ENCODE measurements at regions not wholly inside any gene's neighbourhood (a gene's known extent, or its start where the extent isn't known, plus 50 kb on each side); places are given as distances from the start of the nearest gene placed in this dataset.
"Not testable (repeated sequence)": the region's sequence is repeated elsewhere in the genome, so short reads cannot be mapped to it uniquely, and the experiment has no call there.

DNA sequence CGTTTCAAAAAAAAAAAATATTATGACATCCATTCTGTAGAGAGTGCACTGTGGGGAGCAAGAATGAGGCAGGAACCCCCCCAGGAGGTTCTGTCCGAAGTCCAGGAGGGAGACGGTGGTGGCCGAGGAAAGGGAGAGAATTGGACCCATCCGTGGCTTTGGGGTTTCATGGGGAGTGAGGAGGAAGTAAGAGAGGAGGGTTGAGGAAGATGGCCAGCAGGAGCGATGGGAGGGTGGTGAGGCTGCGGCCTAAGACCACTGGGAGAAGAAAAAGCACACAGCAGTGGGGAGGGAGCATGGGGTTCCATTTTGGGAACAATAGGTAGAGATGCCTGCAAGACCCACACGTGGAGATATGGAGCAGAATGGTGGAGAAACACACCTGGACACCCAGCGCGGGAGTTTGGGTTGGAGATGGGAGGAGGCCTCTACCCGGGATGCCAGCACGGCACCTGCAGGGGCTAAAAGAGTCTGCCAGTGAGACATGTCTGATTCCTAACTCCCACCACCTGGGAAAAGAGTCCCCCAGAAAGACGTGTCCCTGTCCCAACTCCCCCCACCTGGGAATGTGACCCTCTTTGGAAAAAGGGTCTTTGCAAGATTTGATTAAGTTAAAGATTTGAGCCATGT is 72.5 kb upstream of the SHANK2 start:
- 86% methylated on average over 7 of the region's 13 CpGs for WGBS (ENCODE audit: insufficient coverage, low lambda C conversion rate)
- Histone ChIP-seq H3K27ac (ENCODE audit: low read length) (no peak overlapping the region), H3K4me1 (ENCODE audit: control insufficient read depth, insufficient read depth, low read length) (no peaks in the 10 kb centered on the region), H3K9me3 (ENCODE audit: control insufficient read depth, low read depth, low read length) (no peaks in the 10 kb centered on the region), H3K4me3 (ENCODE audit: low read length) (no peak overlapping the region), H3K36me3 (ENCODE audit: control insufficient read depth, insufficient read depth, low read length) (no peaks in the 10 kb centered on the region), H3K27me3 (ENCODE audit: control insufficient read depth, insufficient read depth, low read length) (no peaks in the 10 kb centered on the region)
- DNase-seq = no peak

DNA sequence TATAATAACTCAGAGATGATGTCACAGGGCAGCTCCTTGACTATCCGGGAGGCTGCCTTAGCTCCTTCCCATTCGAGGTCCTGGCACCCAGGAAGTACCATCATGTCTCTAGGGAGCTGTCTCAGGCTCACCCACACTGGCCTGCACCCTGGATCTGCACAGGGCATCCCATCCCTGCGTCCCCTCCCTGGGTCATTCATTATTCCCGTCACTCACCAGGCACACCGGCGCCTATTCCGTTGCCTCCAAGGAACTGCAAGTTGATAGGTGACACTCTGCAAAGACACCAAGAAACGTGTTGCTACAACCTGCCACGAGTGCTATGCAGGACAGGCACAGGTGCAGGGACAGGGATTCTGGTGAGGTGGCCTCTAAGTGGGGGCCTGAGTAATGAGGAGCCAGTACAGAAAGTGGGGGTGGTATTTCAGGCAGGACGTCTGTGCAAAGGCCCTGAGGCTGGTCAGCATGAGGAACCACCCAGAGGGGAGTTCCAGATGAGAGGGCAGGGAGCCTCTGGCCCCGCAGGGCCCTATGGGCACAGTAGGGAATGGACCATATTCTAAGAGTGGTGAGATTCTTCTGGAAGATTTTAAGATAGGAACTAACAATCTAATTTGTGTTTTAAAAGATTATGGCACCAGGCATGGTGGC is 71.6 kb upstream of the SHANK2 start:
- no peak for DNase-seq
- Histone ChIP-seq H3K4me1 (ENCODE audit: control insufficient read depth, insufficient read depth, low read length) (no peaks in the 10 kb centered on the region), H3K4me3 (ENCODE audit: low read length) (no peak overlapping the region), H3K27ac (ENCODE audit: low read length) (no peak overlapping the region), H3K27me3 (ENCODE audit: control insufficient read depth, insufficient read depth, low read length) (no peaks in the 10 kb centered on the region), H3K9me3 (ENCODE audit: control insufficient read depth, low read depth, low read length) (no peaks in the 10 kb centered on the region), H3K36me3 (ENCODE audit: control insufficient read depth, insufficient read depth, low read length) (no peaks in the 10 kb centered on the region)
- WGBS (ENCODE audit: insufficient coverage, low lambda C conversion rate) = no CpG with 5 or more reads among the region's 11 CpGs

DNA sequence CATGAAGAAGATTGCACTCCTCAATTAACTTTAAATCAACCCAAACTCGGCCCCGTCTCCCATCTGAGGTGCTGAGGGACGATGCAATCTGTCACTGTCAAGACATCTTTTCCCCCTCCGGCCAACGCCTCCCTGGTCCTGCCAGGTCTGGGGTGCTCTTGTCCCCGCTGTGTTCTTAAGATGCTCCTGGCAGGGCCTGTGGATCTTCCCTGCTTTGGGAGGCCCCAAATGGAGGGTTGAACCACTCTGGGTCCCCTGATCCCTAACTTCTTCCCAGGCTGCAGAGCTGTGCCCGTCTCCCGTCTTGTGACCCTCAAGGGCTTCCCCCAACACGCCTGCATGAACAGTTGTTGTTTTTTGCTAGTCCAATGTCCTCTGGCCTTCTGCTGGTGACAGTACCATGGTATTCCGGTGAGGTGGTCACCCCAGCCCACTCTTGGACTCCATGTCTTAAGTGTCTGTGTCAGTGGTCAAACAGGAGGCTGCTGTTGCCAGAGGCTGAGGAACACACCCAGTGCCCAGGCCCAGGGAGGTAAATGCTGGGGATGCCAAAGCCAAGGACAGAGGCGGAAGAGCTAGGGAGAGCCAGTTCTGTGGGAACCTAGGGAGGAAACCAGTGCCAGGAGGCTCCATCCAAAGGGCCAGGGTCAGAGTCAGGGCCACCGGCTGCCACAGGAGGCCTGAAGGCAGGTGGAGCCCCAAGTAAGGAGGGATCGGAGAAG is 70.6 kb upstream of the SHANK2 start:
- Histone ChIP-seq H3K36me3 (ENCODE audit: control insufficient read depth, insufficient read depth, low read length) (no peaks in the 10 kb centered on the region), H3K27ac (ENCODE audit: low read length) (no peak overlapping the region), H3K9me3 (ENCODE audit: control insufficient read depth, low read depth, low read length) (no peaks in the 10 kb centered on the region), H3K4me3 (ENCODE audit: low read length) (no peak overlapping the region), H3K27me3 (ENCODE audit: control insufficient read depth, insufficient read depth, low read length) (no peaks in the 10 kb centered on the region), H3K4me1 (ENCODE audit: control insufficient read depth, insufficient read depth, low read length) (no peaks in the 10 kb centered on the region)
- WGBS (ENCODE audit: insufficient coverage, low lambda C conversion rate) = no CpG with 5 or more reads among the region's 13 CpGs
- no peak for DNase-seq

DNA sequence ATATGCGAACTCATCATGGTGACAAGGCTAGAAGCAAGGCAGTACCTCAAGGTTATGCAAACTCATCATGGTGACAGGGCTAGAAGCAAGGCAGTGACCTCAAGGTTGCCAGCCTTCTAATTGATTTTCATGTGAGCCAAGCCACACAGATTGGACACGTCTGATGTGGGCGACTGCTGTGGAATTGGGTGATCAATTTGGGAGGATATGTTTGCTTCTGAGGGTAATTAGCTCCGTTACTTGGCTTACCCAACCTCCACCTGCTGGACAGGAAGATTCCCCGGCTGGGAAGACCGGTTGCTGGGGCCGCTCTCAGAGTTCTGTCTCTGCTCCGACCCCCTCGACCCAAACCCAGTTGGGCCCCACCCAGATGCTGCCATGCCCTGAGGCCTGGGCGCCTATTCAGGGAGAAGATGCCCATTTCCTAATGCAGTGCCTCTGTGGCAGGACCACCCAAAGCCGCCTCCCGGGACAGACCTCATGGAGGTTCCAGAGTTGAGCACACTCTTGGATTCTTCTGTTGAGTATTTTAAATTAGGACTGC is 69.9 kb upstream of the SHANK2 start:
- Histone ChIP-seq H3K4me3 (ENCODE audit: low read length) (no peak overlapping the region), H3K27ac (ENCODE audit: low read length) (no peak overlapping the region), H3K36me3 (ENCODE audit: control insufficient read depth, insufficient read depth, low read length) (no peaks in the 10 kb centered on the region), H3K27me3 (ENCODE audit: control insufficient read depth, insufficient read depth, low read length) (no peaks in the 10 kb centered on the region), H3K9me3 (ENCODE audit: control insufficient read depth, low read depth, low read length) (no peaks in the 10 kb centered on the region), H3K4me1 (ENCODE audit: control insufficient read depth, insufficient read depth, low read length) (no peaks in the 10 kb centered on the region)
- DNase-seq = no peak
- no CpG with 5 or more reads among the region's 12 CpGs for WGBS (ENCODE audit: insufficient coverage, low lambda C conversion rate)

DNA sequence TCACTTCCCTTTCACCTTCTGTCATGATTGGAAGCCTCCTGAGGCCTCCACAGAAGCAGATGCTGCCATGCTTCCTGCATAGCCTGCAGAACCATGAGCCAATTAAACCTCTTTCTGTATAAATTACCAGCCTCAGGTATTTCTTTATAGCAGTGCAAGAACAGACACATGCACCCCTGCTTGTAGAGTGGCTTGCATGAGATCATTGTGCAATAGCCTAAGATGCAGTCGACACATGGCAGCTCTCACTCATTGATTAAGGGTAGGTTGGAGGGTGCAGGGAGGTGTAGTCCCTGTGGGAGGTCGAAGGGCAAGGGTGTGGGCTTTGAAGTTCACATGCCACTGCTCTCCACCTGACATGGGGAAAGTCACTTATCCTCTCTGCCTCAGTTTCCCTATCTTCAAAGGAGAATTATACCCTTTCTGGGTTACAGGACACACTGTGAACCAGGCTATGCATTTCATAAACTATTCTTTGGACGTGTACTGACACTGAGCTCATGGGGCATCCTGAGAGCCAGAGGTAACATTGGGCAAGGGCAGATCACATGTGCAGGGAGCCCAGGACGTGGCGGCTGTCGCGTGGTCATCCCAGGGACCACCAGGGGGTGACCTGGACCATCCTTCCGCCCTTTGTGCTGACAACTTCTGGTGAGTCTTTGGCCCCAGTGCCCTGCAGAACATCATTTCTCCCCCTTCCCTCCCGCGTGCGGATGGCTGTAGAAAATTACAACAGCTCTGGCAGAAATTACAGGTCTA is 69.2 kb upstream of the SHANK2 start:
- peaks cover 6% of the 10 kb centered on the region for H3K9me3 ChIP-seq (ENCODE audit: control insufficient read depth, low read depth, low read length)
- no peak overlapping the region for H3K4me3 ChIP-seq (ENCODE audit: low read length)
- no peaks in the 10 kb centered on the region for H3K27me3 ChIP-seq (ENCODE audit: control insufficient read depth, insufficient read depth, low read length)
- 90% methylated on average over 2 of the region's 11 CpGs for WGBS (ENCODE audit: insufficient coverage, low lambda C conversion rate)
- H3K27ac ChIP-seq (ENCODE audit: low read length) = no peak overlapping the region
- H3K4me1 ChIP-seq (ENCODE audit: control insufficient read depth, insufficient read depth, low read length) = no peaks in the 10 kb centered on the region
- no peaks in the 10 kb centered on the region for H3K36me3 ChIP-seq (ENCODE audit: control insufficient read depth, insufficient read depth, low read length)
- DNase-seq = no peak

DNA sequence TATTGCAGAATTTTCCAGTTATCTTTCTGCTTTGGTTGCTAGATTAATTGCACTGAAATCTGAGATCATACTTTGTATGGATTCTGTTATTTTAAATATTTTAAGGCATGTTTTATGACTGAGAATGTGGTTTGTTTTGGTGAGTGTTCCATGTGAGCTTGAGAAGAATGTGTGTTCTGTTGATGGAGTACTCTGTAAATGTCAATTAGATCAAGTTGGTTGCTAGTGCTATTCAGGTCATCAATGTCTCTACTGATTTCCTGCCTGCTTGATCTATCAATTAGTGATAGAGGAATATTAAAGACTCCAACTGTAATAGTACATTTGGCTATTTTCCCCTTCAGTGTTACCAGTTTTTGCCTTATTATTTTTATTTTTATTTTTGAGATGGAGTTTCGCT is 64.3 kb upstream of the SHANK2 start:
- no peak overlapping the region for H3K4me3 ChIP-seq (ENCODE audit: low read length)
- H3K9me3 ChIP-seq (ENCODE audit: control insufficient read depth, low read depth, low read length) = peaks cover 10% of the 10 kb centered on the region
- peaks cover 3% of the 10 kb centered on the region for H3K4me1 ChIP-seq (ENCODE audit: control insufficient read depth, insufficient read depth, low read length)
- no peaks in the 10 kb centered on the region for H3K36me3 ChIP-seq (ENCODE audit: control insufficient read depth, insufficient read depth, low read length)
- WGBS (ENCODE audit: insufficient coverage, low lambda C conversion rate) = no CpG with 5 or more reads among the region's 1 CpG
- no peaks in the 10 kb centered on the region for H3K27me3 ChIP-seq (ENCODE audit: control insufficient read depth, insufficient read depth, low read length)
- H3K27ac ChIP-seq (ENCODE audit: low read length) = no peak overlapping the region
- no peak for DNase-seq

DNA sequence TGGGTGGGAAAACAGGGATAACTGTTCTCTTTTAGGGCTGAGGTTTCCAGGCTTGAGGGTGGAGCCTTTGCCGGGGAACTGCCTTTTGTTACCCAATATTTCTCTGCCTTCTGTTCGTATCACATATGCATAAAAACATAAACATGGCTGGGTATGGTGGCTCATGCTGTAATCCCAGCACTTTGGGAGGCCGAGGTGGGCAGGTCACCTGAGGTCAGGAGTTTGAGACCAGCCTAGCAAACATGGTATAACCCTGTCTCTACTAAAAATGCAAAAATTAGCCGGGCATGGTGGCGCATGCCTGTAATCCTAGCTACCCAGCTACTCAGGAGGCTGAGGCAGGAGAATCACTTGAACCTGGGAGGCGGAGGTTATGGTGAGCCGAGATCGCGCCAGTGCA is 60.2 kb upstream of the SHANK2 start:
- H3K9me3 ChIP-seq (ENCODE audit: control insufficient read depth, low read depth, low read length) = peaks cover 10% of the 10 kb centered on the region
- not testable (repeated sequence) for H3K4me3 ChIP-seq (ENCODE audit: low read length); H3K27me3 ChIP-seq (ENCODE audit: control insufficient read depth, insufficient read depth, low read length); H3K27ac ChIP-seq (ENCODE audit: low read length); H3K4me1 ChIP-seq (ENCODE audit: control insufficient read depth, insufficient read depth, low read length); H3K36me3 ChIP-seq (ENCODE audit: control insufficient read depth, insufficient read depth, low read length); DNase-seq
- no CpG with 5 or more reads among the region's 9 CpGs for WGBS (ENCODE audit: insufficient coverage, low lambda C conversion rate)

DNA sequence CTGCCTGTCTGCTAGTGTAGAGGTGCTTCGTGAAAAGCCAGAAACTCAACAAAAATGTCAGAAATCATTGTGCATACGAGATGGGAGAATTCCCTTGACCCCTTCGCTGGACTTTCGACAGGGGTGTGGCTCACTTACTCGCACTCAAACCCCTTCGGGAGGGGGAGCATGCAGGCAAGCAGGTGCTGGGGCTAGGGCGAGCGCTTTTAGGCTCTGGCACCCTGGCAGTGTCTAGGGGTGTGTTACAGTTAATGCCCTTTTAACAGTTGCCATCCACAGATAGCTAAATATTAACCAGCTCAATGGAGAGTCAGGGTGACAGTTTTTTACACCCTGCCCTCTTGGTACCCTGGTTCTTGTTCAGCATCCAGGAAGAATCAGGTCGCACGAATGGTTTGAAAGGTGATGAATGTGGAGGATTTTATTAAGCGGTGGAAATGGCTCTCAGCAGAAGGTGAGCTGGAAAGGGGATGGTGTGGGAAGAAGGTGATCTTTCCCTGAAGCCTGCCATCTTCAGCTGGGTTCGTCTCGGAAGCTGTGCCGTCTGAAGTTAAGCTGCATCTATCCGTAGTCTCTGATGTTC is 59.6 kb upstream of the SHANK2 start:
- Histone ChIP-seq H3K9me3 (ENCODE audit: control insufficient read depth, low read depth, low read length) (peaks cover 8% of the 10 kb centered on the region), H3K4me3 (ENCODE audit: low read length) (no peak overlapping the region), H3K4me1 (ENCODE audit: control insufficient read depth, insufficient read depth, low read length) (peaks cover 7% of the 10 kb centered on the region), H3K27ac (ENCODE audit: low read length) (no peak overlapping the region), H3K27me3 (ENCODE audit: control insufficient read depth, insufficient read depth, low read length) (no peaks in the 10 kb centered on the region), H3K36me3 (ENCODE audit: control insufficient read depth, insufficient read depth, low read length) (no peaks in the 10 kb centered on the region)
- WGBS (ENCODE audit: insufficient coverage, low lambda C conversion rate) = 65% methylated on average over 3 of the region's 15 CpGs
- DNase-seq = no peak

DNA sequence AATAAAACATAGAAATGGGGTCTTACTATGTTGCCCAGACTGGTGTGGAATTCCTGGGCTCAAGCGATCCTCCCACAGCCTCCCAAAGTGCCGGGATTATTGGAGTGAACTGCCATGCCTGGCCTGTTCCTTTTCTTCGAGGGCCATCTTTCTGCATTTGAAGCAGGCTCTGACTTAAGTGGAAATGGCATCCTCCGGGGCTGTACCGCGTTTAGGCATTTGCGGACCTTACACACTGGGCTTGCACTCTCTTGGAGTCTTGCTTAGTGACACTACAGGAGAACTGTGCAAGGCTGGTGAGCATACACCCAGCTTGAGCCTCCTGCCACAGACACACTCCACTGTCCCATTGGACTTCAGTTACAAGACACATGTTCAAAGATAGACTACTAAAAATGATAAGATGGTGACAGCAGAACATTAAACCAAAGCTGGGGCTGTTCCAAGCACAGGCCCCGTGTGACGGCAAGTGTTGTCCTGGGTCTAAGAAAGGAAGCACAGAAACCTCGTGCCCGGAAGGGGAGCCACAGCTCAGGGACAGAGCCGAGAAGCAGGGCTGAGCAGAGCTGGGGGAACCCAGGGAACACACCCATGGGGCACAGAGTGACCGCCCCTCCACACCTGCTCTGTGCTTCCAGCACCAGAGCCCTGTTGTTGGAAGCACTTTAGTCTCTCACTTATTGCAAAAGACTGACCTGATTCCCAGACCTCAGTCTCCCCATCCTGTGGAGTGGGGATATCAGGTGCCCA is 59.0 kb upstream of the SHANK2 start:
- H3K27me3 ChIP-seq (ENCODE audit: control insufficient read depth, insufficient read depth, low read length) = no peaks in the 10 kb centered on the region
- H3K4me1 ChIP-seq (ENCODE audit: control insufficient read depth, insufficient read depth, low read length) = peaks cover 7% of the 10 kb centered on the region
- H3K36me3 ChIP-seq (ENCODE audit: control insufficient read depth, insufficient read depth, low read length) = no peaks in the 10 kb centered on the region
- H3K27ac ChIP-seq (ENCODE audit: low read length) = no peak overlapping the region
- peak in 1 of 2 donors; percentile 46 for DNase-seq
- H3K4me3 ChIP-seq (ENCODE audit: low read length) = no peak overlapping the region
- peaks cover 1% of the 10 kb centered on the region for H3K9me3 ChIP-seq (ENCODE audit: control insufficient read depth, low read depth, low read length)
- no CpG with 5 or more reads among the region's 13 CpGs for WGBS (ENCODE audit: insufficient coverage, low lambda C conversion rate)

All from large intestine (tissue), 3 donors.